Activated T-helper 1 cell treated with Interleukin-2 at 50 U/mL for 16 hours (primary cell): ENCODE measurements at regions not wholly inside any gene's neighbourhood (a gene's known extent, or its start where the extent isn't known, plus 50 kb on each side); places are given as distances from the start of the nearest gene placed in this dataset.

Source experiments
- DNase-seq: peaks from one replicate; pipeline ENCODE4 v3.0.0-alpha.2; 2020; ENCODE audit warnings: low read depth

DNA sequence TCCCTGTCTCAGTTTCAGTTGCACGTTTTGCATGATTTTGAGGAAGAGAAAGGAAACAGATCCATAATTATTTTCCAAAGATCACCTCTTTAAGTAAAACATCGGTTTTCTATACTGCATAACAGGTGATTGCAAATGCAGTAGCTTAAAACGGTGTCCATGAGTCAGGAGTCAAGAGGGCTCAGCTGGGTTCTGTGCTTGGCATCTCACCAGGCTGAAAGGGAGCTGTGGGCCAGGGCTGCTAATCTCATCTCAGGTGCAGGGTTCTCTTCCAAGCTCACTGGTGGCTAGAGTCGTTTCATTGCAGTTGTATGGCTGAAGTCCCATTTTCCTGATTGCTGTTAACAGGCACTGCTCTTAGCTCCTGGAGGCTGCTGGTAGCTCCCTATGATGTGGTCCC is 57.0 kb upstream of the PRKCQ start:
- DNase-seq: no peak

DNA sequence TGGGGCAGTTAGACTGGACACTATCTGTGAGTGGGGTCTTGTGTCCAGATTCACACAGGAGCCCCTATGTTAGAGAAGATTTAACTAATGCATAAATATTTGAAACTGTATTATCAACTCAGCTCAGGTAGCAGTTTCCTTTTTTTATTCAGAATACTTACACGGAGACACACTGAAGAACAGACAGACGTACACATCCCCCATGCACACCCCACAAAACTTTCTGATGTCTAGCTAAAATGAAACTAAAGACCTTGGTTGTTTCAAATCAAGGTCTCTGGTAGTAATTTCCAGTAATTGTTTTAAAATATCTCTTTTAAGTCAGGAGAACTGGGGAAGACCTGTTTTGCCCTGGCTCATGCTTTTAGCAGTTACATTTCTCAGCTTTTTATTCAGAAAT is 55.7 kb upstream of the PRKCQ start:
- DNase-seq: no peak
